K562 (cell line): ENCODE measurements at regions not wholly inside any gene's neighbourhood (a gene's known extent, or its start where the extent isn't known, plus 50 kb on each side); places are given as distances from the start of the nearest gene placed in this dataset.

Experiments used
- ATAC-seq: fragments of 200-7000 bp; cut with Tn5 transposase; 3 replicates; pipeline ENCODE4 v1.9.1; 2020; ENCODE audit warnings: moderate library complexity
- BruUV-seq: library from RNA; stranded (reverse); fragments of 400-500 nt; replicated peaks from 2 replicates; lab custom pipeline; 2021; lab: Mats Ljungman, UMichigan
- CTCF ChIA-PET: fragments of 300-600 bp; formaldehyde crosslinking; extraction: SDS; loops from one replicate; lab custom pipeline; 2021; ENCODE audit warnings: low intra/inter-chr PET ratio; lab: Yijun Ruan, JAX
- POLR2A ChIA-PET: fragments of 300-600, 350-650 bp; sonication (Branson Sonifier 250); formaldehyde crosslinking; extraction: SDS; loops from one replicate; lab custom pipeline; 2021; ENCODE audit warnings: antibody characterized with exemption, inconsistent platforms; lab: Yijun Ruan, JAX
- DNase-seq, 4 experiments: peaks; one replicate each; pipeline versions ENCODE4 v3.0.0 to v3.0.0-alpha.2; 2011 to 2018; ENCODE audit warnings: low spot score in 3 of 4, mixed read lengths in 3 of 4; ENCODE audit errors: extremely low read depth in 1 of 4
- FAIRE-seq: peaks from 2 replicates; lab custom pipeline; 2011; peaks lifted over from hg19 to GRCh38; lab: Jason Lieb, UNC
- H2AFZ ChIP-seq: 2 replicates; pipeline ENCODE4 v1.6.0; 2011; ENCODE audit warnings: low read depth, low read length, control low read depth, inconsistent platforms
- H3K27ac ChIP-seq: fragments of 200-600 bp; 3 replicates; pipeline ENCODE4 v1.8.0; 2011; ENCODE audit warnings: low read depth, mild to moderate bottlenecking, control low read depth, inconsistent platforms, low read length, moderate library complexity, mixed read lengths; ENCODE audit errors: extremely low read depth
- H3K27me3 ChIP-seq, 2 experiments: fragments of 300-600 bp in 1 of 2; 2 replicates in 1 of 2; 3 replicates in 1 of 2; pipeline versions ENCODE4 v1.6.0 to v1.8.0; 2011; ENCODE audit warnings: inconsistent platforms in 2 of 2, low read length in 2 of 2, mild to moderate bottlenecking in 1 of 2, mixed read lengths in 1 of 2, moderate library complexity in 1 of 2; ENCODE audit not compliant: control insufficient read depth in 2 of 2, insufficient read depth in 2 of 2
- H3K36me3 ChIP-seq: fragments of 300-600 bp; 3 replicates; pipeline ENCODE4 v1.8.0; 2011; ENCODE audit warnings: mild to moderate bottlenecking, low read length, inconsistent platforms; ENCODE audit not compliant: control insufficient read depth, insufficient read depth
- H3K4me1 ChIP-seq, 2 experiments: fragments of 200-600 bp in 1 of 2; replicated peaks in 1 of 2; 2 replicates in 1 of 2; 3 replicates in 1 of 2; pipeline versions ENCODE4 v1.5.1 to v1.8.0; 2011; ENCODE audit warnings: inconsistent platforms in 2 of 2, low read length in 2 of 2, mild to moderate bottlenecking in 1 of 2, mixed read lengths in 1 of 2, moderate library complexity in 1 of 2; ENCODE audit not compliant: control insufficient read depth in 2 of 2, insufficient read depth in 2 of 2
- H3K4me2 ChIP-seq: 2 replicates; pipeline ENCODE4 v1.6.1; 2011; ENCODE audit warnings: low read length, control low read depth, inconsistent platforms, mixed read lengths; ENCODE audit not compliant: insufficient read depth
- H3K4me3 ChIP-seq: fragments of 200-600 bp; sonication (generic), shearing (Covaris generic); 2 replicates; pipeline ENCODE4 v1.5.1; 2016; ENCODE audit warnings: control low read depth, inconsistent platforms
- H3K79me2 ChIP-seq: fragments of 200-600 bp; 3 replicates; pipeline ENCODE4 v1.8.0; 2011; ENCODE audit warnings: low read length, inconsistent platforms; ENCODE audit not compliant: control insufficient read depth, insufficient read depth
- H3K9ac ChIP-seq, 2 experiments: 2 replicates each; pipeline versions ENCODE4 v1.6.0 to v1.6.1; 2011; ENCODE audit warnings: low read depth in 2 of 2, low read length in 2 of 2, control low read depth in 1 of 2, inconsistent platforms in 1 of 2, mild to moderate bottlenecking in 1 of 2, mixed read lengths in 1 of 2; ENCODE audit not compliant: insufficient read depth in 1 of 2
- H3K9me1 ChIP-seq: one replicate; pipeline ENCODE4 v1.6.0; 2011; ENCODE audit warnings: inconsistent platforms, mild to moderate bottlenecking, low read length, moderate library complexity; ENCODE audit not compliant: control insufficient read depth, insufficient read depth
- H3K9me3 ChIP-seq: replicated peaks from 2 replicates; pipeline ENCODE4 v1.5.1; 2011; ENCODE audit warnings: low read depth, low read length, inconsistent platforms; ENCODE audit not compliant: control insufficient read depth, insufficient read depth
- H4K20me1 ChIP-seq: replicated peaks from 2 replicates; pipeline ENCODE4 v1.6.1; 2011; ENCODE audit warnings: low read length, inconsistent platforms, mixed read lengths; ENCODE audit not compliant: control insufficient read depth, insufficient read depth
- BRD4 ChIP-seq: fragments of 200-600 bp; sonication (generic); IDR thresholded peaks from 2 replicates; pipeline ENCODE4 v1.6.1; 2017; ENCODE audit warnings: inconsistent platforms
- ELF2 ChIP-seq: fragments of 250-450 bp; sonication (Bioruptor Pico); IDR thresholded peaks from 2 replicates; pipeline ENCODE4 v1.5.0; 2021; ENCODE audit warnings: mild to moderate bottlenecking
- FOXA1 ChIP-seq: fragments of 450-650 bp; IDR thresholded peaks from 2 replicates; pipeline ENCODE4 v1.6.1; 2016; ENCODE audit warnings: mild to moderate bottlenecking, borderline replicate concordance
- FOXO4 ChIP-seq: fragments of 450-650 bp; formaldehyde crosslinking; IDR thresholded peaks from 2 replicates; pipeline ENCODE4 v1.4.0; 2020; ENCODE audit warnings: mild to moderate bottlenecking, moderate library complexity
- HIVEP1 ChIP-seq: fragments of 250-450 bp; sonication (Bioruptor Pico); IDR thresholded peaks from 2 replicates; pipeline ENCODE4 v1.4.0; 2020; ENCODE audit warnings: mild to moderate bottlenecking
- MAFF ChIP-seq: IDR thresholded peaks from 2 replicates; pipeline ENCODE4 v1.6.1; 2012; ENCODE audit warnings: low read length, improper control_type of control experiment
- SIN3A ChIP-seq, 2 experiments: fragments of 150-350 bp in 1 of 2; IDR thresholded peaks; 2 replicates each; pipeline ENCODE4 v1.6.1; 2011 to 2016; ENCODE audit warnings: borderline replicate concordance in 2 of 2, low read depth in 2 of 2, low read length in 2 of 2, mild to moderate bottlenecking in 2 of 2, moderate library complexity in 2 of 2; ENCODE audit not compliant: control insufficient read depth in 1 of 2
- YBX1 ChIP-seq: fragments of 450-650 bp; IDR thresholded peaks from 2 replicates; pipeline ENCODE4 v1.7.1; 2016; ENCODE audit warnings: mild to moderate bottlenecking
- ZBTB8A ChIP-seq: fragments of 450-650 bp; IDR thresholded peaks from 2 replicates; pipeline ENCODE4 v1.6.1; 2018; ENCODE audit warnings: mild to moderate bottlenecking, moderate library complexity; ENCODE audit not compliant: partially characterized antibody
- ZKSCAN8 ChIP-seq: fragments of 200-800 bp; sonication (Bioruptor generic); IDR thresholded peaks from 2 replicates; pipeline ENCODE4 v1.6.1; 2016; ENCODE audit warnings: missing genetic modification characterization, missing compliant biosample characterization
- ZNF740 ChIP-seq, 3 experiments: fragments of 200-800 bp in 1 of 3; sonication (Bioruptor generic) in 1 of 3; sonication (generic) in 1 of 3; formaldehyde crosslinking in 1 of 3; IDR thresholded peaks; 2 replicates each; pipeline versions ENCODE4 v1.6.1 to v1.8.0; 2016 to 2022; ENCODE audit warnings: mild to moderate bottlenecking in 2 of 3, missing compliant biosample characterization in 2 of 3, missing genetic modification characterization in 2 of 3, missing genetic modification reagents in 1 of 3
- WGBS: fragments of 100-300 bp; shearing (Covaris generic); methylation state at CpG from one replicate; pipeline ENCODE4 v1.1.6; 2016; ENCODE audit warnings: low coverage, mixed read lengths; ENCODE audit not compliant: insufficient coverage; ENCODE audit errors: missing lambda C conversion rate; 5-methylcytosine and 5-hydroxymethylcytosine counted together
- in situ Hi-C: fragments of 300-500 bp; cut with MboI; formaldehyde crosslinking; loops from 4 replicates; pipeline ENCODE4 v1.15.0; 2018; ENCODE audit warnings: inconsistent platforms, mixed read lengths
- intact Hi-C: fragments of 100-400 bp; cut with micrococcal nuclease; formaldehyde crosslinking; loops from 2 replicates; pipeline ENCODE4 v1.14.2; 2022

GRCh38 chr11:112593440-112593839, 332.8 kb upstream of the PLET1 start:
- TF ChIP-seq HIVEP1 (CRISPR knock-in tag) = no peak
- TF ChIP-seq BRD4 = no peak
- no peak for TF ChIP-seq SIN3A (IDR thresholded peaks at IDR 0.05; ENCODE audit: borderline replicate concordance in 2 of 2, control insufficient read depth in 1 of 2, low read depth in 2 of 2, low read length in 2 of 2)
- TF ChIP-seq ZKSCAN8 = no peak
- no peak for TF ChIP-seq ELF2 (CRISPR knock-in tag)
- TF ChIP-seq FOXO4 (CRISPR knock-in tag) = no peak
- TF ChIP-seq YBX1 = no peak
- no peak for TF ChIP-seq ZBTB8A
- no peak for TF ChIP-seq MAFF
- TF ChIP-seq FOXA1 = no peak
- TF ChIP-seq ZNF740 (CRISPR knock-in tag; IDR thresholded peaks at IDR 0.05) = no peak
- TF ChIP-seq ZNF740 (tag; IDR thresholded peaks at IDR 0.05) = no peak
- WGBS = 0% methylated on average over 2 of the region's 2 CpGs
- CTCF ChIA-PET = no interaction called here
- H3K36me3 ChIP-seq = no peaks in the 10 kb centered on the region
- H3K9me3 ChIP-seq = no peaks in the 10 kb centered on the region
- H3K9me1 ChIP-seq = no peaks in the 10 kb centered on the region
- H3K4me2 ChIP-seq = no peak overlapping the region
- no peaks in the 10 kb centered on the region for H3K79me2 ChIP-seq
- ATAC-seq (no peak), FAIRE-seq (no peak), DNase-seq (no peak)
- H3K9ac ChIP-seq = no peak overlapping the region
- H4K20me1 ChIP-seq = no peaks in the 10 kb centered on the region
- intact Hi-C loops (no loop called here), in situ Hi-C loops (no loop called here)
- BruUV-seq = no TSS peak
- POLR2A ChIA-PET = no interaction called here
- H2AFZ ChIP-seq = no peak overlapping the region
- H3K4me1 ChIP-seq = no peaks in the 10 kb centered on the region
- no peak overlapping the region for H3K4me3 ChIP-seq
- H3K27ac ChIP-seq = no peak overlapping the region
- no peaks in the 10 kb centered on the region for H3K27me3 ChIP-seq
